Iris pigment epithelial cell (primary cell): ENCODE measurements at regions not wholly inside any gene's neighbourhood (a gene's known extent, or its start where the extent isn't known, plus 50 kb on each side); places are given as distances from the start of the nearest gene placed in this dataset.

Experiments
- DNase-seq: peaks from one replicate; pipeline ENCODE4 v3.0.0-alpha.2; 2011; ENCODE audit warnings: low read depth

- DNase-seq, result no peak
These were observed 229.1 kb downstream of the TSHZ3 start for GRCh38 chr19:31119951-31120690.

GRCh38 chr19:31118986-31119385 is 230.2 kb downstream of the TSHZ3 start:
- DNase-seq, result no peak

GRCh38 chr19:31118287-31118955 is 230.8 kb downstream of the TSHZ3 start:
- DNase-seq, result no peak

GRCh38 chr19:31114585-31114984 is 234.7 kb downstream of the TSHZ3 start:
- DNase-seq, result peak; percentile 10

GRCh38 chr19:31113293-31113692 is 235.9 kb downstream of the TSHZ3 start:
- DNase-seq, result peak; percentile 27

- DNase-seq, result no peak
These were observed 237.1 kb downstream of the TSHZ3 start for GRCh38 chr19:31112158-31112557.

GRCh38 chr19:31111741-31112140 is 237.5 kb downstream of the TSHZ3 start:
- DNase-seq, result no peak

- peak; percentile 31 for DNase-seq
These were observed 238.9 kb downstream of the TSHZ3 start for GRCh38 chr19:31110336-31110735.

- DNase-seq, result no peak
These were observed 239.6 kb downstream of the TSHZ3 start for GRCh38 chr19:31109636-31110035.

GRCh38 chr19:31107096-31107495 is 242.1 kb downstream of the TSHZ3 start:
- no peak for DNase-seq

- DNase-seq, result no peak
These were observed 243.5 kb downstream of the TSHZ3 start for GRCh38 chr19:31105761-31106160.

GRCh38 chr19:31104451-31104850 is 244.8 kb downstream of the TSHZ3 start:
- no peak for DNase-seq

GRCh38 chr19:31103228-31103627 is 246.0 kb downstream of the TSHZ3 start:
- no peak for DNase-seq

- DNase-seq, result no peak
These were observed 246.6 kb downstream of the TSHZ3 start for GRCh38 chr19:31102674-31103073.

- no peak for DNase-seq
These were observed 248.3 kb downstream of the TSHZ3 start for GRCh38 chr19:31100981-31101380.

GRCh38 chr19:31100206-31100590 is 249.0 kb downstream of the TSHZ3 start:
- DNase-seq, result no peak

- no peak for DNase-seq
These were observed 249.6 kb downstream of the TSHZ3 start for GRCh38 chr19:31099515-31100205.

- DNase-seq, result no peak
These were observed 250.4 kb downstream of the TSHZ3 start for GRCh38 chr19:31098836-31099235.

- no peak for DNase-seq
These were observed 252.2 kb downstream of the TSHZ3 start for GRCh38 chr19:31096935-31097545.

- no peak for DNase-seq
These were observed 253.0 kb downstream of the TSHZ3 start for GRCh38 chr19:31096062-31096830.

GRCh38 chr19:31095100-31095804 is 254.0 kb downstream of the TSHZ3 start:
- no peak for DNase-seq
